Mononuclear cell (primary cell): ENCODE measurements at regions not wholly inside any gene's neighbourhood (a gene's known extent, or its start where the extent isn't known, plus 50 kb on each side); places are given as distances from the start of the nearest gene placed in this dataset.

Source experiments
- H3K27me3 ChIP-seq: 2 replicates; pipeline ENCODE4 v1.6.0; 2011; ENCODE audit warnings: low read length, control low read depth; ENCODE audit not compliant: insufficient read depth
- H3K4me1 ChIP-seq: 2 replicates; pipeline ENCODE4 v1.5.1; 2011; ENCODE audit warnings: mild to moderate bottlenecking, low read length, control low read depth; ENCODE audit not compliant: insufficient read depth
- H3K4me3 ChIP-seq: 2 replicates; pipeline ENCODE4 v1.5.1; 2011; ENCODE audit warnings: mild to moderate bottlenecking, low read length, moderate library complexity
- H3K9me3 ChIP-seq: 2 replicates; pipeline ENCODE4 v1.5.1; 2011; ENCODE audit warnings: low read depth, mild to moderate bottlenecking, control low read depth, low read length

- H3K27me3 ChIP-seq: no peaks in the 10 kb centered on the region
- no peak overlapping the region for H3K4me3 ChIP-seq
- no peaks in the 10 kb centered on the region for H3K9me3 ChIP-seq
- H3K4me1 ChIP-seq: peaks cover 12% of the 10 kb centered on the region
Measured at GRCh38 chr1:212495766-212496494, 63.2 kb downstream of the NENF start.

GRCh38 chr1:212496682-212497081 is 64.0 kb downstream of the NENF start:
- Histone ChIP-seq H3K9me3 (no peaks in the 10 kb centered on the region), H3K27me3 (no peaks in the 10 kb centered on the region), H3K4me3 (no peak overlapping the region), H3K4me1 (peaks cover 5% of the 10 kb centered on the region)

- Histone ChIP-seq H3K9me3 (no peaks in the 10 kb centered on the region), H3K4me3 (no peak overlapping the region), H3K4me1 (no peaks in the 10 kb centered on the region), H3K27me3 (no peaks in the 10 kb centered on the region)
Measured at GRCh38 chr1:212497553-212497952, 64.8 kb downstream of the NENF start.

GRCh38 chr1:212498283-212499040 is 65.7 kb downstream of the NENF start:
- no peaks in the 10 kb centered on the region for H3K9me3 ChIP-seq
- H3K27me3 ChIP-seq: no peaks in the 10 kb centered on the region
- H3K4me3 ChIP-seq: no peak overlapping the region
- no peaks in the 10 kb centered on the region for H3K4me1 ChIP-seq

GRCh38 chr1:212500351-212500750 is 67.6 kb downstream of the NENF start:
- Histone ChIP-seq H3K4me1 (no peaks in the 10 kb centered on the region), H3K4me3 (no peak overlapping the region), H3K27me3 (no peaks in the 10 kb centered on the region), H3K9me3 (no peaks in the 10 kb centered on the region)

- no peaks in the 10 kb centered on the region for H3K9me3 ChIP-seq
- no peak overlapping the region for H3K4me3 ChIP-seq
- no peaks in the 10 kb centered on the region for H3K27me3 ChIP-seq
- no peaks in the 10 kb centered on the region for H3K4me1 ChIP-seq
Measured at GRCh38 chr1:212500983-212501382, 68.3 kb downstream of the NENF start.

- no peak overlapping the region for H3K4me3 ChIP-seq
- no peaks in the 10 kb centered on the region for H3K4me1 ChIP-seq
- no peaks in the 10 kb centered on the region for H3K9me3 ChIP-seq
- no peaks in the 10 kb centered on the region for H3K27me3 ChIP-seq
Measured at GRCh38 chr1:212503714-212504113, 71.0 kb downstream of the NENF start.

GRCh38 chr1:212504171-212504803 is 71.6 kb downstream of the NENF start:
- Histone ChIP-seq H3K4me3 (no peak overlapping the region), H3K4me1 (no peaks in the 10 kb centered on the region), H3K27me3 (no peaks in the 10 kb centered on the region), H3K9me3 (no peaks in the 10 kb centered on the region)

- H3K4me1 ChIP-seq: no peaks in the 10 kb centered on the region
- no peak overlapping the region for H3K4me3 ChIP-seq
- peaks cover 3% of the 10 kb centered on the region for H3K27me3 ChIP-seq
- no peaks in the 10 kb centered on the region for H3K9me3 ChIP-seq
Measured at GRCh38 chr1:212506666-212507065, 73.9 kb downstream of the NENF start.

GRCh38 chr1:212507369-212507768 is 74.6 kb downstream of the NENF start:
- no peaks in the 10 kb centered on the region for H3K9me3 ChIP-seq
- peaks cover 10% of the 10 kb centered on the region for H3K27me3 ChIP-seq
- no peaks in the 10 kb centered on the region for H3K4me1 ChIP-seq
- no peak overlapping the region for H3K4me3 ChIP-seq

- Histone ChIP-seq H3K27me3 (peaks cover 46% of the 10 kb centered on the region), H3K4me1 (peaks cover 9% of the 10 kb centered on the region), H3K9me3 (no peaks in the 10 kb centered on the region), H3K4me3 (no peak overlapping the region)
Measured at GRCh38 chr1:212512816-212513559, 80.3 kb downstream of the NENF start.

GRCh38 chr1:212513586-212513985 is 80.9 kb downstream of the NENF start:
- Histone ChIP-seq H3K27me3 (peaks cover 46% of the 10 kb centered on the region), H3K4me3 (no peak overlapping the region), H3K4me1 (peaks cover 9% of the 10 kb centered on the region), H3K9me3 (no peaks in the 10 kb centered on the region)

- H3K9me3 ChIP-seq: no peaks in the 10 kb centered on the region
- H3K4me3 ChIP-seq: no peak overlapping the region
- H3K27me3 ChIP-seq: peaks cover 46% of the 10 kb centered on the region
Measured at GRCh38 chr1:212514056-212514614, 81.4 kb downstream of the NENF start.

GRCh38 chr1:212514782-212515181 is 82.1 kb downstream of the NENF start:
- no peak overlapping the region for H3K4me3 ChIP-seq
- H3K9me3 ChIP-seq: no peaks in the 10 kb centered on the region
- peaks cover 46% of the 10 kb centered on the region for H3K27me3 ChIP-seq
- peaks cover 9% of the 10 kb centered on the region for H3K4me1 ChIP-seq

More at GRCh38 chr1:212514056-212514614, 81.4 kb downstream of the NENF start:
- peaks cover 9% of the 10 kb centered on the region for H3K4me1 ChIP-seq
